HUES64 (cell line): ENCODE measurements at regions not wholly inside any gene's neighbourhood (a gene's known extent, or its start where the extent isn't known, plus 50 kb on each side); places are given as distances from the start of the nearest gene placed in this dataset.

Source experiments
- H3K27ac ChIP-seq: 2 replicates; pipeline ENCODE4 v1.7.0; 2013; ENCODE audit warnings: low read depth, low read length, inconsistent platforms
- H3K27me3 ChIP-seq: 2 replicates; pipeline ENCODE4 v1.6.1; 2013; ENCODE audit warnings: mild to moderate bottlenecking, low read length; ENCODE audit not compliant: insufficient read depth
- H3K36me3 ChIP-seq: 2 replicates; pipeline ENCODE4 v1.6.1; 2013; ENCODE audit warnings: mild to moderate bottlenecking, low read length; ENCODE audit not compliant: insufficient read depth
- H3K4me1 ChIP-seq: 2 replicates; pipeline ENCODE4 v1.6.1; 2013; ENCODE audit warnings: mild to moderate bottlenecking, low read length, moderate library complexity; ENCODE audit not compliant: insufficient read depth
- H3K4me3 ChIP-seq: 2 replicates; pipeline ENCODE4 v1.5.1; 2013; ENCODE audit warnings: mild to moderate bottlenecking, low read length, moderate library complexity
- H3K9ac ChIP-seq: 2 replicates; pipeline ENCODE4 v1.6.1; 2013; ENCODE audit warnings: mild to moderate bottlenecking, low read depth, low read length
- H3K9me3 ChIP-seq: 2 replicates; pipeline ENCODE4 v1.6.1; 2013; ENCODE audit warnings: low read depth, low read length; ENCODE audit not compliant: insufficient read depth
- WGBS: fragments of 150-250, 120-280 bp; methylation state at CpG from one replicate; pipeline ENCODE4 v1.1.7; 2013; ENCODE audit warnings: missing lambda C conversion rate; 5-methylcytosine and 5-hydroxymethylcytosine counted together

GRCh38 chr4:155616117-155616516 lies 50.5 kb upstream of the GUCY1A1 start:
- WGBS: no CpG with 5 or more reads among the region's 1 CpG

DNA sequence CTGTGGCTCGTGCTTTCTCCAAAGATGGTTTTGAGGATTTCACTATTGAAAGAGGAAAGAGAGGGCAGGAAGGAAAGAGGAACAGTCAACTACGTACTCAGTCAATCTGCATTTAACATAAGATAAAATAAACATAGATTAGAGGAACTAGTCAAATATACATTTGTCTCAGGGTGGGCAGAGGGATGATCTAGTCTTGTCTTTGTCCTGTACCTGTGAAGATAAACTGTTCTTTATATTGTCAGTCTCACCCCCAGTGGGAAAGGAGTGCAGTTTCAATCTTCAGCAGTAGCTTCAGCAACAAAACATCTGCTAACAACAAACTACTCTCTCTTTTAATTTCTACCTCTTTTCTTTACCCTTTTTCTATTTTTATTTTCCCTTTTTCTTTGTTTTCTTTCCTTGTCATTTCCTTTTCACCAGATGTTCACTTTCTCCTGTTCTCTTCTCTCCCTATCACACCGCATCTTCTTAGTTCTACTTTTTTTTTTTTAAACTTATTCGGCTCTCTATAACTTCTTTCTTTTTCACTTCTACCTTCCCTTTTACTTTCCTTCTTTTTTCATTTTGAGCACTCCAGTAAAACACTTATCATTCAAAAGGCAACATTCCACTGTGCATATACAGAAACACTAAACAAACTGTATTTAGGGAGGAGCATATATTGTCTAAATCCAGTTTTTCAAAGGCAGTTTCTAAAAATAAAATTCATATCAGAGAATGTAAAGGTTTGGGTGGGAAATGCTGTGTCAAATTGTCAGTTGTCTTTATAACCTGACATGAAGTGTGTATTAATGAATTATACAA lies 51.4 kb upstream of the GUCY1A1 start:
- H3K27me3 ChIP-seq: no peaks in the 10 kb centered on the region
- H3K9ac ChIP-seq: no peak overlapping the region
- H3K9me3 ChIP-seq: no peaks in the 10 kb centered on the region
- H3K4me3 ChIP-seq: no peak overlapping the region
- H3K27ac ChIP-seq: no peak overlapping the region
- H3K36me3 ChIP-seq: no peaks in the 10 kb centered on the region
- 88% methylated on average over 3 of the region's 4 CpGs for WGBS
- H3K4me1 ChIP-seq: no peaks in the 10 kb centered on the region

More at GRCh38 chr4:155616117-155616516, 50.5 kb upstream of the GUCY1A1 start:
- H3K27ac ChIP-seq: no peak overlapping the region
- no peaks in the 10 kb centered on the region for H3K4me1 ChIP-seq
- H3K9me3 ChIP-seq: no peaks in the 10 kb centered on the region
- H3K4me3 ChIP-seq: no peak overlapping the region
- no peaks in the 10 kb centered on the region for H3K36me3 ChIP-seq
- no peaks in the 10 kb centered on the region for H3K27me3 ChIP-seq
- no peak overlapping the region for H3K9ac ChIP-seq

DNA sequence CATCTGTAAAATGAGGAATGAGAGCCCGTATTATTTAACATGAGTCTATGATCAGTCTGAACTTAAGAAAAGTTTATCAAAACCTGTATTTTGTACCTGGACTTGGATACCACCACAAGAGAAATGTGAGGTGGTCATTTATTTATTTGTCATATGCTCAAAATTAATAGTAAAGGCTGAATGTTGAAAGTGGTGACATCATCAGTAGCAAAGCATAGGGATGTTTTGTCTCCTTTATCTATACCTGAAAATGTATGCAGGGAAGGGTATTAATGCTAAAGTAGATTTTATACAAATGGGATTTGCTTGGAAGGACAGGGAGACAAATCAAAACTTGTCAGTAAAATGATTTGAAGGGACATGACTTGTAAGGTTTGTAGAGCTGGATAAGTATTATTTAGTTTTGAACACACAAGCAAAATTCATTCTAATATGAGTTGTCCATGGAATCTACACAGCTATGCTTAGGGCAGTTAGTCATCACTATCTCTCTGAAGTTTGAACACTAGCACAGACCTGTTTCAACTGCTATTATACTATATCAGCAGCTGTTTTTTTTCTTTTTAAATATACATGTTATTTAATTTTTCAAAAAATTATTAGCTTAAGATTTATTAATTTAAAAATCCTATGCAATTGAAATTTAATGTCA lies 52.4 kb upstream of the GUCY1A1 start:
- H3K9ac ChIP-seq: no peak overlapping the region
- H3K27ac ChIP-seq: no peak overlapping the region
- no peaks in the 10 kb centered on the region for H3K9me3 ChIP-seq
- H3K4me3 ChIP-seq: no peak overlapping the region
- WGBS: no CpG with 5 or more reads among the region's 1 CpG
- no peaks in the 10 kb centered on the region for H3K36me3 ChIP-seq
- no peaks in the 10 kb centered on the region for H3K4me1 ChIP-seq
- H3K27me3 ChIP-seq: no peaks in the 10 kb centered on the region

DNA sequence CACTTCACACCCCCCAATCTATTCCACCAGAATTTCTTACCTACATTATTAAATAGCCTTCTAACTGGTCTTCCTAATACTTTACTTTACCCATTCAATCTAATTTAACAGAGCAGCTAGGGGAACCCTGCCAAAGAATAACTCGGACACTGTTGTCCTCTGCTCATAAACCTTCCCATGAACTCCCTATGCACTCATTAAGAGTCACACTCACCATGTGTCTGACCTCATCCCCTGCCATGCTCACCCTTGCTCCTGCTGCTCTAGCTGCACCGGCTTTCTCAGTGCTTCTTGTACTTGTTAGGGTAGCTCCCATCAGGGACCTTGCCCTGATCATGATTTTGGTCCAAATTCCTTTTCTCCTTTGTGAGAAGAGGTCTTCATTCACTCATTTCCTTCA lies 54.6 kb upstream of the GUCY1A1 start:
- no peaks in the 10 kb centered on the region for H3K4me1 ChIP-seq
- no peak overlapping the region for H3K4me3 ChIP-seq
- H3K9ac ChIP-seq: no peak overlapping the region
- H3K27ac ChIP-seq: no peak overlapping the region
- H3K9me3 ChIP-seq: no peaks in the 10 kb centered on the region
- no peaks in the 10 kb centered on the region for H3K27me3 ChIP-seq
- 85% methylated on average over 2 of the region's 2 CpGs for WGBS
- H3K36me3 ChIP-seq: no peaks in the 10 kb centered on the region

DNA sequence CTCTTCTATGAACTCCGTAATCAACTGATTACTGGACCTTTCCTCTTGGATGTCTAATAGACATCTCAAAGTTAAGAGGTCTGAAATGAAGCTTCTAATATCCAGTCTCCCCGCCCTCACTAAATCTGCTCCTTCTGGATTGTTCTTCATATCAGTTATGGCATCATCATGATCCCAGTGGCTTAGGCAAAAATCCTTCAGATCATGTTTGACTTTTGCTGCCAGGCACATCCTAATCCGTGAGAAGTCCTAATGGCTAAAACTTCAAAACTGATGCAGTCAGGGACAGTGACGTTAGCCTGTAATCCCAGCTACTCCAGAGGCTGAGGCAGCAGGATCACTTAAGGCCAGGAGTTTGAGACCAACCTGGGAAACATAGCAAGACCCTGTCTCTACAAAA lies 55.1 kb upstream of the GUCY1A1 start:
- no peaks in the 10 kb centered on the region for H3K36me3 ChIP-seq
- no peaks in the 10 kb centered on the region for H3K27me3 ChIP-seq
- H3K27ac ChIP-seq: no peak overlapping the region
- 97% methylated on average over 4 of the region's 4 CpGs for WGBS
- no peaks in the 10 kb centered on the region for H3K9me3 ChIP-seq
- no peak overlapping the region for H3K4me3 ChIP-seq
- no peak overlapping the region for H3K9ac ChIP-seq
- no peaks in the 10 kb centered on the region for H3K4me1 ChIP-seq

- no peaks in the 10 kb centered on the region for H3K4me1 ChIP-seq
- 92% methylated on average over 5 of the region's 5 CpGs for WGBS
- no peaks in the 10 kb centered on the region for H3K9me3 ChIP-seq
- H3K9ac ChIP-seq: no peak overlapping the region
- H3K36me3 ChIP-seq: no peaks in the 10 kb centered on the region
- no peaks in the 10 kb centered on the region for H3K27me3 ChIP-seq
- H3K27ac ChIP-seq: no peak overlapping the region
- H3K4me3 ChIP-seq: no peak overlapping the region
Observed at GRCh38 chr4:155610143-155610542, 56.5 kb upstream of the GUCY1A1 start.

DNA sequence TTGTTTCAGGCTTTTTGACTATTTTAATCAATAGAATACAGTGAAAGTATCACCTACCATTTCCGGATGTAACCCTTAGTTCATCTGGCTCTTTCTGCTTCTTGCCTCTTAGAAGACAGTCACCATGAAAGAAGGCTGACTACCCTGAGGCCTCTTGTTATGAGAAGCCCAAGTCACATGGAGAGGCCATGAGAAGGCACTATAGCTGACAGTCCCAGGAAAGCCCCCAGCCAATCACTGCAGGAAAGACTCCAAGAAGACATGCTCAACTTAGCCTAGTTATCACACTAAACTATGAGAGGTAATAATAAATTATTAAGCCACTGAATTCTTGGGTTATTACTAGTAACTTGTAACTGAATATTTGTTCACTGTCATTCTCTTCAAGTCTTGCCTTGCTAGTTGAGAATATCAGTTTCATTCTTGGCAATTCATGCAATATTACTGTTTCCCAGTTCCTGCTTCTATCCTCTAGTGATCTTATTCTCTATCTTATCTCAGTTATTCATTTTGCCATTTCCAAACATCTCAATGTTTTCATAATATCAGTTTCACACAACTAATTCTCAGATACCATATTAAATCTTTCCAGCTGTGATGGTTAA lies 57.1 kb upstream of the GUCY1A1 start:
- Histone ChIP-seq H3K36me3 (no peaks in the 10 kb centered on the region), H3K27ac (no peak overlapping the region), H3K4me1 (no peaks in the 10 kb centered on the region), H3K27me3 (no peaks in the 10 kb centered on the region), H3K9me3 (no peaks in the 10 kb centered on the region), H3K9ac (no peak overlapping the region), H3K4me3 (no peak overlapping the region)
- WGBS: 94% methylated on average over 1 of the region's 1 CpG

DNA sequence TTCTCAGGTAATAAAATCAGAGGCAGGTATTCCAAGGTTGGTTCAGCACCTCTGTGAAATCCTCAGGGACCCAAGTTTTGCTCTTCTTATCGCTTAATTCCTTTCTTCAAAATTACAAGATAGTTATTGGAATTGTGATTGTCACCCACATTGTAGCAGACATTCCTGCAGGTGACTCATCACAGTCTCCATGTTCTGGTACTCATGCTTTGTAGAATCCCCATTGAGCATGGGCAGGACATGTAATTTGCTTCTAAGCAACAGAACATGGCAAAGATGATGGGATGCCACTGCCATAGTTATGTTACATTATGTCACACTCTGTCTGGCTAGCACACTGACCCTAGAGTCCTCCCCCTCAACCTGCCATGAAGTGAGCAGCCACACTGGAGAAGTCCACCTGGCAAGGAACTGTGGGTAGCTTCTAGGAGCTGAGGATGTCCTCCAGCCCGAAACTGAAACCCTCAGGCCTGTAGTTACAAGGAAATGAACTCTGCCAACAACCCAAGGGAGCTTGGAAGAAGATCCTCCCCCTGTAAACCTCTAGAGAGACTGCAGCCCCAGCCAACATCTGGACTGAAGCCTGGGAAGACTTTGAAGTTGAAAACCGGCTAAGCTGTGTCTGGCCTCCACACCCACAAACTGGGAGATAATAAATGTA lies 58.3 kb upstream of the GUCY1A1 start:
- no peaks in the 10 kb centered on the region for H3K9me3 ChIP-seq
- no peaks in the 10 kb centered on the region for H3K4me1 ChIP-seq
- H3K27ac ChIP-seq: no peak overlapping the region
- no peaks in the 10 kb centered on the region for H3K27me3 ChIP-seq
- no peak overlapping the region for H3K9ac ChIP-seq
- no peak overlapping the region for H3K4me3 ChIP-seq
- 100% methylated on average over 2 of the region's 3 CpGs for WGBS
- no peaks in the 10 kb centered on the region for H3K36me3 ChIP-seq

GRCh38 chr4:155607481-155607880 lies 59.2 kb upstream of the GUCY1A1 start:
- 100% methylated on average over 1 of the region's 1 CpG for WGBS
- Histone ChIP-seq H3K4me1 (no peaks in the 10 kb centered on the region), H3K27me3 (no peaks in the 10 kb centered on the region), H3K9me3 (no peaks in the 10 kb centered on the region), H3K36me3 (no peaks in the 10 kb centered on the region), H3K9ac (no peak overlapping the region), H3K27ac (no peak overlapping the region), H3K4me3 (no peak overlapping the region)

GRCh38 chr4:155604718-155605626 lies 61.7 kb upstream of the GUCY1A1 start:
- 93% methylated on average over 4 of the region's 4 CpGs for WGBS

More at GRCh38 chr4:155604718-155605626, 61.7 kb upstream of the GUCY1A1 start:
- Histone ChIP-seq H3K4me3 (no peak overlapping the region), H3K27ac (no peak overlapping the region), H3K27me3 (no peaks in the 10 kb centered on the region), H3K9me3 (no peaks in the 10 kb centered on the region), H3K36me3 (no peaks in the 10 kb centered on the region), H3K9ac (no peak overlapping the region), H3K4me1 (no peaks in the 10 kb centered on the region)
